ENCODE measurements at regions not wholly inside any gene's neighbourhood (a gene's known extent, or its start where the extent isn't known, plus 50 kb on each side); places are given as distances from the start of the nearest gene placed in this dataset.

DNA sequence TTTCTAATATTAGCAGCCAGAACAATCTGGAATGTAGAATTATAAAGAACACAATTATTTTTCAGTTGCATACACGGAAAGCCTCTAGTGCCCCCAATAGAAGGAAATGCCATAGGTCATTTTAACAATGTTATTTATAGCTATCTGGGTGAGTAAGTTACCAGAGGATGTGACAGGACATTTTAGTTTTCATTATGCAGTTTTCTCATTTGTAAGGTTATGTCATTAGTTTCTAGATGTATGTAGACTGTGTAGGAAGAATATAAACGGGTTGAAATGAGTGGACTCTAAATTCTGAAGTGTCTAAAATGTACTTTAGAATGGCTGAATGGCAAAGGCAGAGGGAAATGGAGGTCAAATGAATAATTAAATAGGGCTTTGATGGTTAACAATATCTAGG, 213.3 kb downstream of the DTHD1 start:
- no peak for DNase-seq

GRCh38 chr4:36502350-36502749, 220.9 kb downstream of the DTHD1 start:
- DNase-seq, result no peak

DNA sequence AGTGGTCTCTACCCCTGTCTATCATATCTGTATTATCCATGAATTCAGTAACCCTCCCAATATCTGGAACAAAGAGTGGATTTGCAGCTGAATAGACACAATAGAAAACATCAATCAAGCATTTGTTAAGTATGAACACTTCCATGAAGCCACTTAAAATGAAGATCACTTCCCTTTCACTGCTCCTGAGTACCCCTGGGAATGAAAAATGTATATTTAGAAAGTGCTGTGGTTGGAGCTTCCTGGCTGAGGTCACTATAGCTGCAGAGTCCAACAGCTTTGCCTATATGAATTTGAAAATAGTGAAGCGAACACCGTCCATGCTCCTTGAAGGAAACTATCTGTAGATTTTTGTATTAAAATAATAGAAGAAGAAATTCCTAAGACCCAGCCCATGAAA, 227.0 kb downstream of the DTHD1 start:
- no peak for DNase-seq

DNA sequence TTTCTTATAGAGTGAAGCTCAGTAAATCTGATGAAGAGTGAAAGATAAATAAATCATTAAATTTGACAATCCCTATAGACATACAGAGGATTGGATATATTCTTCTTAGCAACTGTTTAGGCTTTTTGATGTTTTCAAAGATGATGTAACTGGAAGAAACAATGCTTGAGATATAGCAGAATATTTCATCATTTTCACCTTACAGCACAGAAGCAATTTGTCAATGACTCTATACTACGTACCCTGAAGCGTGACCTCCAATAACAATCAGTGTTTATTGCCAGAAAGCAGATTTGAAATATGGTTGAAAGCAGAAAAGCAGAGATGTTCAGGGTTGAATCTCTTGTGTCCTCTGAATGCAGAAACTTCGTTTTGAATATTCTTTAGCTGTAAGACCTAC, 228.4 kb downstream of the DTHD1 start:
- DNase-seq, result no peak

DNA sequence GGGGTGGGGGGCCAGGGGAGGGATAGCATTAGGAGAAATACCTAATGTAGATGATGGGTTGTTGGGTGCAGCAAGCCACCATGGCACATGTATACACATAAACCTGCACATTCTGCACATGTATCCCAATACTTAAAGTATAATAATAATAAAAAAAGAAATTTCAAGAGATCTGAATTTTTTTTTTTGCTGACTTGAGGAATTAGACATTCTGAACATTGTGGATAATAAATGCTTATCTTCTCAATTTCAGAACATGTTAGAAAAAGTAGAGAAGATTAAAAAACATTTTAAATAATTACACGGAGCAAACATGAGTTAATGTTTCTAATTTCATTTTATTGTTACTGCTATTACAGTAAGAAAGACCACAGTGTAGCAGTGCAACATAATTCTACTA, 230.4 kb downstream of the DTHD1 start:
- no peak for DNase-seq

GRCh38 chr4:36516522-36517095, 235.2 kb downstream of the DTHD1 start:
- no peak for DNase-seq

GRCh38 chr4:36523182-36523581, 241.8 kb downstream of the DTHD1 start:
- no peak for DNase-seq

DNA sequence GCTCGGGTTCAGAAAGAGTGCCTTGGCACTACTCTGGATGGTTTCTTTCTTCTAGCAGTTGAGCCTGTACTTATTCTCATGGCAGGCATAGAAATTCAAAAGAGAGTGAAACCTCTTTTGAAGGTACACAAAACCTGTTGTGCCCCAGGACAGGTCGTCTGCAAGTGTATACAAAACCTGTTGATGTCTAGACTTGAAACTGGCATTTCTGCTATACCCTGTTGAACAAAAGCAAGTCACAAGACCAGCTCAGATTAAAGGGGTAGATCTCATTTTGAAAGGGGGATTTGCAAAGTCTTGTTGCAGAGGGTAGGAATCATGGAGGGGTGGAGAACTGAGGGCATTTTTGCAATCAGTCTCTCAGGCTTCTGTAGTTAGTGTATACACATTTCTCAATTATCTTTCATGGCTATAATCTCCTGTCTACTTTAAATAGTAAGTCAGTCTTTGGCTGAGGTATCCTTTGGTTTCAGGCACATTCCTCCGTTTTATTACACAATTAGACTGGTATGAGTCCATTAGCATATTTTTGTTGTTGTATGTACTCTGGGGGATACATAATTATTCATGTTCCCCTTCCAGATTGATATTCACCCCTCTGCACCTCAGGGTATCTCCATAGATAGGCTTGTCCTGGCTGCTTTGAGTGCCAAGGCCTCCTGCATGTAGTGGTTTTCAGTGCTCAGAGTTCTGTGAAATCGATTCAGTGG, 251.4 kb downstream of the DTHD1 start:
- DNase-seq, result no peak

GRCh38 chr4:36533944-36534343, 252.5 kb downstream of the DTHD1 start:
- DNase-seq, result no peak

- no peak for DNase-seq
Measured at GRCh38 chr4:36547383-36547782, 266.0 kb downstream of the DTHD1 start.

DNA sequence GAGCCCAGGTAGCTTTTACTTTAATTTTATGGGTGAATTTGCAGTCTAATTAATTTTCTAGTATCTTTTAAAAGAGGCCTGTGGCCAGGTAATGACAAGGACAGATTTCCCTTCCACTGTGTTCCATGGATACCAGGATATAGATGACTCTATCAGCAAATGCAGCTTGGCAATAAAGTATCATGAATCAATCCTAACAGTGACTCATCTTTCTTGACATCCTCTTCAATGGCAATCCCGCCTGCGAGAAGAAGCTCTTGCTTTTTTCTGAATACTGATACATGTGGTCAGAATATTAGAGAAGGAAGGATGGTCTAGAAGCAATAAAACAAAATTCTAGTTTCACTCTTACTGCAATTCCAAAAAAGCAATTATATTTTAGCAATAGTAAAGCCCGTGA, 267.8 kb downstream of the DTHD1 start:
- DNase-seq, result no peak

DNA sequence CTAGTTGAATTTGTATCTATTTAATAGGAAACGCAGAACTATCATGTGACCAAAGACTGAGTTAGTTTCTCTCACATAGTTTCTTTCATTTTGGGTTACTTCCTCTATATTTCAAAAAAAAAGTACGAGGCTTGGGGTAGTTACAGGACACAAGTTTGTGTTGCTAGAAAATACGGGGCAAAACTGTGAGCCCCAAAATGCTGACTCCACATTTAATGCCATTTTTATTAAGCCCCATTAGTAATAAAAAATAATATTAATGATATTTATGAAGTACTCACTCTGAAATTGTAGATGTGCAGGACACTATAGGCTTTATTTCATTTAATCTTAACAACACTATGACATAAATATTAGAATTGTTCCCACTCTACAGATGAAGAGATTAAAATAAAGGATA, 268.6 kb downstream of the DTHD1 start:
- DNase-seq, result no peak

- DNase-seq, result no peak
Measured at GRCh38 chr4:36551697-36552214, 270.3 kb downstream of the DTHD1 start.

- no peak for DNase-seq
Measured at GRCh38 chr4:36553029-36553428, 271.6 kb downstream of the DTHD1 start.

DNA sequence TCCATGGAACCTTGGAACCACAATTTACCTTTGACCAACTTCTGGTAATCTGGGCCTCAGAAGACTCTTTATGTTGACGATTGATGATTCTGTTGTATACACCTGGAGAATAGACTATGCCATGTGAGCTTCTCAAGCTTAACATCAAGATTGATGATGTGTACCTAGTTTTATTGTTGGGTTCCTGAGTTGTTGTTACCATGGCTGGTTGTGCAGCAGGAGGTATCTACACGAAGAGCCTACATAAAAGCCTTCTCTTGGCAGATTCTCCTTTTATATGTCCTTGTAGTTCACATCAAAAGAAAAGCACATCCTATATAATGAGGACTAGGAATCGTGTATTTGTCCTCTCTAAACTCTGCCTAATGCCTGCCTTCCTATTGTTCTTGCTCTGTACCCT, 272.0 kb downstream of the DTHD1 start:
- DNase-seq, result no peak

- DNase-seq, result no peak
Measured at GRCh38 chr4:36556984-36557383, 275.6 kb downstream of the DTHD1 start.

DNA sequence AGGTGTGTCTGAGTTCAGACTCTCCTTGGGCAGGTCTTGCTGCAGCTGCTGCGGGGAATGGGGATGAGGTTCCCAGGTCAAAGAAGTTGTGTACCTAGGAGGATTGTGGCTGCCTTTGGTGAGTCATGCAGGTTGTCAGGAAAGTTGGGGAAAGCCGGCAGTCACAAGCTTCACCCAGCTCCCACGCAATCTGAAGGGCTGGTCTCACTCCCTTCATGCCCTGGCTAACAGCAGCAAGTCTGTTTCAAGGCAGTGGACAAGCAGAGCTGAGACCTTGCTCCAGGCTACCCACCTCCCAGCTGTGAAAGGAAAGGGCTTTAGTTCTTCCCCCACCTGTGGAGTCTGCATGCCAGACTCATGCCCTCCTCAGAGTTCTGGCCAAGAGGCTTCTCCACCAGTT, 287.2 kb downstream of the DTHD1 start:
- no peak for DNase-seq

- DNase-seq, result no peak
Measured at GRCh38 chr4:36573441-36573840, 292.0 kb downstream of the DTHD1 start.

DNA sequence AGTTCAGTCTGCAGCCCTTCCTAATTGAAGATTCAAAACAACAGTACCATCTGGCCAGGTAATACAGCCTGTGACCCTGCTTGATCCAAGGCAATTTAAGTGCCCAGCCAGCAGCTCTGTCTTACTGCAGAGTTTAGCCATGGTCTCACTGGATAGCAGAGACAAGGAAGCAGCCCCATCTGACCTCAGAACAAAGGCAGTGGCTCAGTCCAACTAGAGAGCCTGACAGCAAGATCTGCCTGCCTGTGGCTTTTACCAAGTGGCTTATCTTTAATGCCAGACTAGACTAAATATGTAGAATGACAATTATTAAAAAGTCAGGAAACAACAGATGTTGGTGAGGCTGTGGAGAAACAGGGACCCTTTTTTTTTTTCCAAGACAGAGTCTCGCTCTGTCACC, 293.4 kb downstream of the DTHD1 start:
- DNase-seq, result peak; percentile 52

- DNase-seq, result no peak
Measured at GRCh38 chr4:36582198-36582597, 300.8 kb downstream of the DTHD1 start.

- no peak for DNase-seq
Measured at GRCh38 chr4:36587909-36588472, 306.6 kb downstream of the DTHD1 start.

DNA sequence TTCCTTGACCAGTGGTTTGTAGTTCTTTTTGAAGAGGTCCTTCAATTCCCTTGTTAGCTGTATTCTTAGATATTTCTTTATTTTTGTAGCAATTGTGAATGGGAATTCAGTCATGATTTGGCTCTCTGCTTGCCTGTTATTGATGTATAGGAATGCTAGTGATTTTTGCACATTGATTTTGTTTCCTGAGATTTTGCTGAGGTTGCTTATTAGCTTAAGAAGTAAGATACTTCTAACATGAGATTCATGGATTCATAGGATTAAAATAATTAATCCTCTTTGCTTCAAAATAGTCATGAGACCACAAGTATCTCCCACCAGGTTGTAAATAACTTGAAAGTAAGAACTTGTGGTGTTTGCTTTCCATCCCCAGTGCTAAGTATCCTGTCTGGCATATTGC, 308.9 kb downstream of the DTHD1 start:
- no peak for DNase-seq

- DNase-seq, result no peak
Measured at GRCh38 chr4:36601864-36602495, 320.6 kb downstream of the DTHD1 start.

GRCh38 chr4:36609661-36610060, 328.2 kb downstream of the DTHD1 start:
- no peak for DNase-seq
